ENCODE measurements at regions not wholly inside any gene's neighbourhood (a gene's known extent, or its start where the extent isn't known, plus 50 kb on each side); places are given as distances from the start of the nearest gene placed in this dataset.

- TF ChIP-seq REST (IDR thresholded peaks at IDR 0.05; ENCODE audit: insufficient replicate concordance, low read depth) (no peak), CTCF (IDR thresholded peaks at IDR 0.05; ENCODE audit: insufficient read depth, low read length) (no peak)
- H3K27me3 ChIP-seq (ENCODE audit: insufficient read depth, poor library complexity, severe bottlenecking), result no peaks in the 10 kb centered on the region
- no peak overlapping the region for H3K4me3 ChIP-seq (replicated peaks; ENCODE audit: insufficient read depth, low read length)
- no peak for DNase-seq (ENCODE audit: low read depth in 1 of 2, low spot score in 1 of 2)
- H3K27ac ChIP-seq (replicated peaks), result no peak overlapping the region
Measured at GRCh38 chr3:34725774-34726173, 913.6 kb upstream of the ARPP21 start.

- no peak overlapping the region for H3K27ac ChIP-seq (replicated peaks)
- TF ChIP-seq SPI1 (IDR thresholded peaks at IDR 0.05; ENCODE audit: borderline replicate concordance, low read depth) (no peak), REST (IDR thresholded peaks at IDR 0.05; ENCODE audit: insufficient replicate concordance, low read depth) (no peak), CTCF (IDR thresholded peaks at IDR 0.05; ENCODE audit: insufficient read depth, low read length) (no peak), GABPA (IDR thresholded peaks at IDR 0.05; ENCODE audit: low read depth) (no peak), POLR2AphosphoS5 (IDR thresholded peaks at IDR 0.05; ENCODE audit: low read depth) (no peak)
- DNase-seq (ENCODE audit: low read depth in 1 of 2, low spot score in 1 of 2), result no peak
- H3K4me3 ChIP-seq (replicated peaks; ENCODE audit: insufficient read depth, low read length), result no peak overlapping the region
- H3K27me3 ChIP-seq (ENCODE audit: insufficient read depth, poor library complexity, severe bottlenecking), result no peaks in the 10 kb centered on the region
Measured at GRCh38 chr3:34727700-34728099, 911.6 kb upstream of the ARPP21 start.

- H3K4me3 ChIP-seq (replicated peaks; ENCODE audit: insufficient read depth, low read length), result no peak overlapping the region
- H3K27ac ChIP-seq (replicated peaks), result no peak overlapping the region
- DNase-seq (ENCODE audit: low read depth in 1 of 2, low spot score in 1 of 2), result no peak
- H3K27me3 ChIP-seq (ENCODE audit: insufficient read depth, poor library complexity, severe bottlenecking), result no peaks in the 10 kb centered on the region
- no peak for TF ChIP-seq SPI1 (IDR thresholded peaks at IDR 0.05; ENCODE audit: borderline replicate concordance, low read depth)
- no peak for TF ChIP-seq CTCF (IDR thresholded peaks at IDR 0.05; ENCODE audit: insufficient read depth, low read length)
- TF ChIP-seq REST (IDR thresholded peaks at IDR 0.05; ENCODE audit: insufficient replicate concordance, low read depth), result no peak
- TF ChIP-seq POLR2AphosphoS5 (IDR thresholded peaks at IDR 0.05; ENCODE audit: low read depth), result no peak
- no peak for TF ChIP-seq GABPA (IDR thresholded peaks at IDR 0.05; ENCODE audit: low read depth)
Measured at GRCh38 chr3:34742151-34742550, 897.2 kb upstream of the ARPP21 start.

Measured in HL-60 (cell line).